ENCODE measurements at regions not wholly inside any gene's neighbourhood (a gene's known extent, or its start where the extent isn't known, plus 50 kb on each side); places are given as distances from the start of the nearest gene placed in this dataset.
"Not testable (repeated sequence)": the region's sequence is repeated elsewhere in the genome, so short reads cannot be mapped to it uniquely, and the experiment has no call there.

- DNase-seq: no peak
Measured at GRCh38 chr2:147041121-147041494, 803.7 kb upstream of the ACVR2A start.

- peak in 1 of 2 donors; percentile 5 for DNase-seq
Measured at GRCh38 chr2:147040298-147041120, 804.3 kb upstream of the ACVR2A start.

- DNase-seq: no peak
Measured at GRCh38 chr2:147037048-147037447, 807.8 kb upstream of the ACVR2A start.

- no peak for DNase-seq
Measured at GRCh38 chr2:147033044-147033443, 811.8 kb upstream of the ACVR2A start.

- DNase-seq: no peak
Measured at GRCh38 chr2:147031897-147032296, 812.9 kb upstream of the ACVR2A start.

- DNase-seq: no peak
Measured at GRCh38 chr2:147030966-147031720, 813.7 kb upstream of the ACVR2A start.

GRCh38 chr2:147027436-147027835 is 817.4 kb upstream of the ACVR2A start:
- DNase-seq: no peak

- DNase-seq: no peak
Measured at GRCh38 chr2:147026664-147027295, 818.0 kb upstream of the ACVR2A start.

- DNase-seq: no peak
Measured at GRCh38 chr2:147025646-147026585, 818.9 kb upstream of the ACVR2A start.

- no peak for DNase-seq
Measured at GRCh38 chr2:147019311-147019710, 825.5 kb upstream of the ACVR2A start.

- DNase-seq: no peak
Measured at GRCh38 chr2:147017951-147018645, 826.7 kb upstream of the ACVR2A start.

GRCh38 chr2:147016181-147016580 is 828.6 kb upstream of the ACVR2A start:
- no peak for DNase-seq

- no peak for DNase-seq
Measured at GRCh38 chr2:147015591-147015990, 829.2 kb upstream of the ACVR2A start.

GRCh38 chr2:147013696-147014392 is 831.0 kb upstream of the ACVR2A start:
- DNase-seq: no peak

GRCh38 chr2:147008481-147008880 is 836.3 kb upstream of the ACVR2A start:
- DNase-seq: no peak

- DNase-seq: no peak
Measured at GRCh38 chr2:147006736-147007141, 838.1 kb upstream of the ACVR2A start.

GRCh38 chr2:147003081-147003480 is 841.7 kb upstream of the ACVR2A start:
- no peak for DNase-seq

GRCh38 chr2:147002256-147002655 is 842.6 kb upstream of the ACVR2A start:
- DNase-seq: no peak

GRCh38 chr2:147001061-147001460 is 843.8 kb upstream of the ACVR2A start:
- no peak for DNase-seq

GRCh38 chr2:147000151-147000550 is 844.7 kb upstream of the ACVR2A start:
- not testable (repeated sequence) for DNase-seq

GRCh38 chr2:146997945-146998344 is 846.9 kb upstream of the ACVR2A start:
- no peak for DNase-seq
